Osteoblast (primary cell): ENCODE measurements at regions not wholly inside any gene's neighbourhood (a gene's known extent, or its start where the extent isn't known, plus 50 kb on each side); places are given as distances from the start of the nearest gene placed in this dataset.

ENCODE experiments used
- DNase-seq: peaks from one replicate; pipeline ENCODE4 v3.0.0; 2011; ENCODE audit warnings: low spot score, mixed read lengths; ENCODE audit not compliant: insufficient read length; ENCODE audit errors: missing footprints
- H2AFZ ChIP-seq: 2 replicates; pipeline ENCODE4 v1.6.0; 2011; ENCODE audit warnings: mild to moderate bottlenecking, low read length
- H3K27ac ChIP-seq: 2 replicates; pipeline ENCODE4 v1.5.1; 2011; ENCODE audit warnings: mild to moderate bottlenecking, low read depth, low read length, moderate library complexity
- H3K27me3 ChIP-seq: 2 replicates; pipeline ENCODE4 v1.6.0; 2012; ENCODE audit warnings: mild to moderate bottlenecking, control low read depth, inconsistent platforms, low read length, moderate library complexity; ENCODE audit not compliant: insufficient read depth
- H3K36me3 ChIP-seq: 2 replicates; pipeline ENCODE4 v1.5.1; 2011; ENCODE audit warnings: mild to moderate bottlenecking, low read length, control low read depth, moderate library complexity; ENCODE audit not compliant: insufficient read depth
- H3K4me1 ChIP-seq: 2 replicates; pipeline ENCODE4 v1.5.1; 2011; ENCODE audit warnings: mild to moderate bottlenecking, low read length, control low read depth, moderate library complexity; ENCODE audit not compliant: insufficient read depth
- H3K4me2 ChIP-seq: 2 replicates; pipeline ENCODE4 v1.6.0; 2011; ENCODE audit warnings: mild to moderate bottlenecking, low read length; ENCODE audit not compliant: insufficient read depth
- H3K4me3 ChIP-seq: fragments of 200-600 bp; sonication (generic); 3 replicates; pipeline ENCODE4 v1.5.1; 2012; ENCODE audit warnings: mild to moderate bottlenecking, low read length, inconsistent platforms; ENCODE audit not compliant: insufficient read depth
- H3K79me2 ChIP-seq: 2 replicates; pipeline ENCODE4 v1.6.0; 2012; ENCODE audit warnings: mild to moderate bottlenecking, low read length, control low read depth, inconsistent platforms; ENCODE audit not compliant: insufficient read depth
- H3K9me3 ChIP-seq: 2 replicates; pipeline ENCODE4 v1.5.1; 2011; ENCODE audit warnings: low read depth, low read length, control low read depth
- H4K20me1 ChIP-seq: 2 replicates; pipeline ENCODE4 v1.6.0; 2012; ENCODE audit warnings: mild to moderate bottlenecking, low read length, control low read depth; ENCODE audit not compliant: insufficient read depth
- TF ChIP-seq, protein P1 (sequence below): IDR thresholded peaks from 2 replicates; pipeline ENCODE4 v1.5.1; 2011; ENCODE audit warnings: mild to moderate bottlenecking, low read depth, low read length, moderate library complexity; ENCODE audit errors: extremely low read depth

DNA sequence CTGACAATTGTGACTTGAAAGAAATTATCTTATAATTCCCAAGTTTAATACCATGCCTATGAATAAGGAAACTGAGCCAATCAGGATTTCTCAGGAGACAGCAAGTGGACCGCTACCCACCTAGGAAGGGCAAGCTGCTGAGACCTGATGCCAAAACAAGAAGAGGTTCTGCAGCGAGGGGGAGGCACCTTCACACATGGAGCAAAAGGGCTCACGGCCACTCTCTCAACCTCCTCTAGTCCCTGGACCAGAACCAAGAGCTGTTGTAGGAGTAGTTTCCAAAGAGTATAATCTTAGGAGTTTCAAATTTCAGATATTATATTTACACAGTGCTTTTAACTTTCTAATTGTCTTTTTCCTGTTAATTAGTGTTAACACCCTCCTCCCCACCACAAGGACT is 154.7 kb upstream of the ETAA1 start:
- H3K27me3 ChIP-seq, result no peaks in the 10 kb centered on the region
- H3K9me3 ChIP-seq, result no peaks in the 10 kb centered on the region
- no peak overlapping the region for H2AFZ ChIP-seq
- H4K20me1 ChIP-seq, result no peaks in the 10 kb centered on the region
- H3K79me2 ChIP-seq, result no peaks in the 10 kb centered on the region
- TF ChIP-seq, protein P1, sequence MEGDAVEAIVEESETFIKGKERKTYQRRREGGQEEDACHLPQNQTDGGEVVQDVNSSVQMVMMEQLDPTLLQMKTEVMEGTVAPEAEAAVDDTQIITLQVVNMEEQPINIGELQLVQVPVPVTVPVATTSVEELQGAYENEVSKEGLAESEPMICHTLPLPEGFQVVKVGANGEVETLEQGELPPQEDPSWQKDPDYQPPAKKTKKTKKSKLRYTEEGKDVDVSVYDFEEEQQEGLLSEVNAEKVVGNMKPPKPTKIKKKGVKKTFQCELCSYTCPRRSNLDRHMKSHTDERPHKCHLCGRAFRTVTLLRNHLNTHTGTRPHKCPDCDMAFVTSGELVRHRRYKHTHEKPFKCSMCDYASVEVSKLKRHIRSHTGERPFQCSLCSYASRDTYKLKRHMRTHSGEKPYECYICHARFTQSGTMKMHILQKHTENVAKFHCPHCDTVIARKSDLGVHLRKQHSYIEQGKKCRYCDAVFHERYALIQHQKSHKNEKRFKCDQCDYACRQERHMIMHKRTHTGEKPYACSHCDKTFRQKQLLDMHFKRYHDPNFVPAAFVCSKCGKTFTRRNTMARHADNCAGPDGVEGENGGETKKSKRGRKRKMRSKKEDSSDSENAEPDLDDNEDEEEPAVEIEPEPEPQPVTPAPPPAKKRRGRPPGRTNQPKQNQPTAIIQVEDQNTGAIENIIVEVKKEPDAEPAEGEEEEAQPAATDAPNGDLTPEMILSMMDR, result no peak
- no peaks in the 10 kb centered on the region for H3K4me1 ChIP-seq
- no peak overlapping the region for H3K27ac ChIP-seq
- H3K4me3 ChIP-seq, result no peak overlapping the region
- no peak overlapping the region for H3K4me2 ChIP-seq
- DNase-seq, result no peak
- H3K36me3 ChIP-seq, result no peaks in the 10 kb centered on the region

DNA sequence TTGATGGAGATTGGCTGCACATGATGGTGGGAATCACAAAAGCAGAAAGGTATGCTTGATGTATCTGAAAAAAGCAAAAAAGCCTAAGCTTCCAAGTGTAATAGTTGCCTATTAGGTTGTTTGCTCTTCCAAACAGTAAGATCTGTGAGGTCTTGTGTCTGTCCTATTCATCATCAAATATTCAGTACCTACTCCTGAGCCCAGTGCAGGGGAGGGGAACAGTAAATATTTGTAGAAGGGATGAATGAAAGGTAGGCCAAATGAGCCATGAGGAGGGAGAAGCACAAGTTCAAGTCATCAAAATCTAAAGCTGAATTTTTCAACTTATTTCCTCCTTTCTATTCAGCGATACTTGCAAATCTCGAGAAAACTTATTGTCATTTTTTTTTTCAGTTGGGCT is 153.2 kb upstream of the ETAA1 start:
- no peak overlapping the region for H2AFZ ChIP-seq
- TF ChIP-seq, protein P1, result no peak
- H3K4me1 ChIP-seq, result no peaks in the 10 kb centered on the region
- H3K4me3 ChIP-seq, result no peak overlapping the region
- H3K27me3 ChIP-seq, result no peaks in the 10 kb centered on the region
- H4K20me1 ChIP-seq, result no peaks in the 10 kb centered on the region
- H3K9me3 ChIP-seq, result no peaks in the 10 kb centered on the region
- no peak overlapping the region for H3K4me2 ChIP-seq
- no peak overlapping the region for H3K27ac ChIP-seq
- DNase-seq, result no peak
- H3K36me3 ChIP-seq, result no peaks in the 10 kb centered on the region
- H3K79me2 ChIP-seq, result no peaks in the 10 kb centered on the region

DNA sequence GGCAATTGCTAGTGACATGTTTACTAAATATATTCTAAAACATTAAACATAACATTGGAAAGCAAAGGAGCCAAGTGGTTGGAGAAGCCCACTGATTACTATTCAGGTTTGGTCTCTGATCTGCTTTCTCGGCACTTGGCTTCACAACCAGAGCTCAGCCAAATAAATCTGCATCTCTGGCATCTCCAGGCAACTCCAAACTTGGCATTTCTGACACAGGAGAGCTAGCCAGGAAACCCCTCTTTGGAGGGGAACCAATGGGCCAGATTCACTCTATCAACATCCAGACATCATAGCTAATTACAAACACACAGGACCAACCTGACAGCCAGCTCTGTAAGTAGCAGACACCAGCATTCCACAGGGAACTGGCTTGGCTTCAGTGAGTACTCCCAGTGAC is 150.3 kb upstream of the ETAA1 start:
- DNase-seq, result no peak

DNA sequence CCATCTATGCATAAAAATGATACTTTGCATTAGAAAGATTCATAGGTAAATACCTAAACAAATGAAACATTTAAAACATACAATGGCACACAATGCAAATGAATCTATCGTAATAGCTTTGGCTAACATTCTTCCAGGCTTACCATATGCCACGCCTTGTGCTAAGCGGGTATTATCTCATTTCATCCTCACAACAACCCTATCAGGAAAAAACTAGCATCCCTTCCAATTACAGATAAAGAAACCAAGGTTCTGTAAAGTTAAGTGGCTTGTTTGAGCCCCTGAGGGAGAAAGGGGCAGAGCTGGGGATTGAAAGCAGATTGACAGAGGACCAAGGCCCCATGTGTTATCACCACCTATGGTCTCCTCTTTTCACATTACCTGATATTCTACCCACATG is 145.4 kb upstream of the ETAA1 start:
- Histone ChIP-seq H3K4me3 (no peak overlapping the region), H4K20me1 (no peaks in the 10 kb centered on the region)

More for the DNA sequence above, 150.3 kb upstream of the ETAA1 start:
- H3K27ac ChIP-seq, result no peak overlapping the region
- no peaks in the 10 kb centered on the region for H3K4me1 ChIP-seq
- H3K27me3 ChIP-seq, result no peaks in the 10 kb centered on the region
- H3K79me2 ChIP-seq, result no peaks in the 10 kb centered on the region
- H3K36me3 ChIP-seq, result no peaks in the 10 kb centered on the region
- H3K9me3 ChIP-seq, result no peaks in the 10 kb centered on the region
- no peak overlapping the region for H3K4me3 ChIP-seq
- no peak overlapping the region for H2AFZ ChIP-seq
- TF ChIP-seq, protein P1, result no peak
- no peak overlapping the region for H3K4me2 ChIP-seq
- H4K20me1 ChIP-seq, result no peaks in the 10 kb centered on the region

More for the DNA sequence above, 145.4 kb upstream of the ETAA1 start:
- H3K36me3 ChIP-seq, result no peaks in the 10 kb centered on the region
- no peak overlapping the region for H3K4me2 ChIP-seq
- H3K4me1 ChIP-seq, result no peaks in the 10 kb centered on the region
- H3K27me3 ChIP-seq, result no peaks in the 10 kb centered on the region
- TF ChIP-seq, protein P1, result no peak
- DNase-seq, result no peak
- H3K27ac ChIP-seq, result no peak overlapping the region
- H2AFZ ChIP-seq, result no peak overlapping the region
- no peaks in the 10 kb centered on the region for H3K79me2 ChIP-seq
- no peaks in the 10 kb centered on the region for H3K9me3 ChIP-seq
